ENCODE measurements at regions not wholly inside any gene's neighbourhood (a gene's known extent, or its start where the extent isn't known, plus 50 kb on each side); places are given as distances from the start of the nearest gene placed in this dataset.

GRCh38 chrX:45885931-45886330 is 659.3 kb downstream of the ZNF674 start:
- ChIA-PET CTCF (interaction anchor here (0.7 kb wide), 1 partner anchor 284 kb away, joined by 3 read pairs; no protein-coding TSS in a partner anchor), POLR2A (no interaction called here)
- H3K36me3 ChIP-seq (ENCODE audit: control insufficient read depth in 2 of 2, insufficient read depth in 1 of 2, low read length in 2 of 2), result no peaks in the 10 kb centered on the region
- H3K27ac ChIP-seq (ENCODE audit: extremely low read depth, low read depth, low read length), result no peak overlapping the region
- TF ChIP-seq REPIN1 (tag by site-specific recombination; IDR thresholded peaks at IDR 0.05; ENCODE audit: low read depth), result no peak
- no peak for TF ChIP-seq ZNF488 (tag by site-specific recombination; IDR thresholded peaks at IDR 0.05)
- no peak for TF ChIP-seq ZNF121 (tag by site-specific recombination; IDR thresholded peaks at IDR 0.05)
- TF ChIP-seq, protein P1, sequence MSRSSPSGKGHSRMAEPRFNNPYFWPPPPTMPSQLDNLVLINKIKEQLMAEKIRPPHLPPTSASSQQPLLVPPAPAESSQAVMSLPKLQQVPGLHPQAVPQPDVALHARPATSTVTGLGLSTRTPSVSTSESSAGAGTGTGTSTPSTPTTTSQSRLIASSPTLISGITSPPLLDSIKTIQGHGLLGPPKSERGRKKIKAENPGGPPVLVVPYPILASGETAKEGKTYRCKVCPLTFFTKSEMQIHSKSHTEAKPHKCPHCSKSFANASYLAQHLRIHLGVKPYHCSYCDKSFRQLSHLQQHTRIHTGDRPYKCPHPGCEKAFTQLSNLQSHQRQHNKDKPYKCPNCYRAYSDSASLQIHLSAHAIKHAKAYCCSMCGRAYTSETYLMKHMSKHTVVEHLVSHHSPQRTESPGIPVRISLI (tag by site-specific recombination; IDR thresholded peaks at IDR 0.05), result no peak
- no peak for TF ChIP-seq ZNF335 (tag by site-specific recombination; conservative IDR thresholded peaks at IDR 0.05)
- TF ChIP-seq GLI2 (tag by site-specific recombination; IDR thresholded peaks at IDR 0.05; ENCODE audit: borderline replicate concordance, low read depth), result no peak
- TF ChIP-seq PRDM4 (tag by site-specific recombination; IDR thresholded peaks at IDR 0.05), result no peak
- TF ChIP-seq ZNF76 (tag by site-specific recombination; IDR thresholded peaks at IDR 0.05; ENCODE audit: borderline replicate concordance, low read depth), result no peak
- TF ChIP-seq ZNF169 (tag by site-specific recombination; IDR thresholded peaks at IDR 0.05), result no peak
- no peak for TF ChIP-seq MYNN (tag by site-specific recombination; IDR thresholded peaks at IDR 0.05; ENCODE audit: borderline replicate concordance)
- TF ChIP-seq ZNF132 (tag by site-specific recombination; IDR thresholded peaks at IDR 0.05; ENCODE audit: borderline replicate concordance), result no peak
- TF ChIP-seq ZNF521 (tag by site-specific recombination; IDR thresholded peaks at IDR 0.05), result no peak
- TF ChIP-seq GLI4 (tag by site-specific recombination; IDR thresholded peaks at IDR 0.05), result no peak
- no peak for TF ChIP-seq OVOL3 (tag by site-specific recombination; IDR thresholded peaks at IDR 0.05)
- no peak for TF ChIP-seq ZBTB8A (tag by site-specific recombination; IDR thresholded peaks at IDR 0.05)
- TF ChIP-seq CTCF (tag by site-specific recombination; IDR thresholded peaks at IDR 0.05), result no peak
- TF ChIP-seq ZNF473 (tag by site-specific recombination; IDR thresholded peaks at IDR 0.05), result no peak
- TF ChIP-seq ZNF398 (tag by site-specific recombination; IDR thresholded peaks at IDR 0.05), result no peak
- TF ChIP-seq, protein P2, sequence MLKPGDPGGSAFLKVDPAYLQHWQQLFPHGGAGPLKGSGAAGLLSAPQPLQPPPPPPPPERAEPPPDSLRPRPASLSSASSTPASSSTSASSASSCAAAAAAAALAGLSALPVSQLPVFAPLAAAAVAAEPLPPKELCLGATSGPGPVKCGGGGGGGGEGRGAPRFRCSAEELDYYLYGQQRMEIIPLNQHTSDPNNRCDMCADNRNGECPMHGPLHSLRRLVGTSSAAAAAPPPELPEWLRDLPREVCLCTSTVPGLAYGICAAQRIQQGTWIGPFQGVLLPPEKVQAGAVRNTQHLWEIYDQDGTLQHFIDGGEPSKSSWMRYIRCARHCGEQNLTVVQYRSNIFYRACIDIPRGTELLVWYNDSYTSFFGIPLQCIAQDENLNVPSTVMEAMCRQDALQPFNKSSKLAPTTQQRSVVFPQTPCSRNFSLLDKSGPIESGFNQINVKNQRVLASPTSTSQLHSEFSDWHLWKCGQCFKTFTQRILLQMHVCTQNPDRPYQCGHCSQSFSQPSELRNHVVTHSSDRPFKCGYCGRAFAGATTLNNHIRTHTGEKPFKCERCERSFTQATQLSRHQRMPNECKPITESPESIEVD (tag by site-specific recombination; IDR thresholded peaks at IDR 0.05), result no peak
- no peaks in the 10 kb centered on the region for H3K9me3 ChIP-seq (ENCODE audit: control insufficient read depth, insufficient read depth, low read depth, low read length)
- no peak overlapping the region for H3K4me3 ChIP-seq (ENCODE audit: low read depth, low read length)
- no peaks in the 10 kb centered on the region for H3K4me1 ChIP-seq (ENCODE audit: control insufficient read depth, insufficient read depth, low read length)

Data from HEK293 (cell line).